ENCODE measurements at regions not wholly inside any gene's neighbourhood (a gene's known extent, or its start where the extent isn't known, plus 50 kb on each side); places are given as distances from the start of the nearest gene placed in this dataset.

DNA sequence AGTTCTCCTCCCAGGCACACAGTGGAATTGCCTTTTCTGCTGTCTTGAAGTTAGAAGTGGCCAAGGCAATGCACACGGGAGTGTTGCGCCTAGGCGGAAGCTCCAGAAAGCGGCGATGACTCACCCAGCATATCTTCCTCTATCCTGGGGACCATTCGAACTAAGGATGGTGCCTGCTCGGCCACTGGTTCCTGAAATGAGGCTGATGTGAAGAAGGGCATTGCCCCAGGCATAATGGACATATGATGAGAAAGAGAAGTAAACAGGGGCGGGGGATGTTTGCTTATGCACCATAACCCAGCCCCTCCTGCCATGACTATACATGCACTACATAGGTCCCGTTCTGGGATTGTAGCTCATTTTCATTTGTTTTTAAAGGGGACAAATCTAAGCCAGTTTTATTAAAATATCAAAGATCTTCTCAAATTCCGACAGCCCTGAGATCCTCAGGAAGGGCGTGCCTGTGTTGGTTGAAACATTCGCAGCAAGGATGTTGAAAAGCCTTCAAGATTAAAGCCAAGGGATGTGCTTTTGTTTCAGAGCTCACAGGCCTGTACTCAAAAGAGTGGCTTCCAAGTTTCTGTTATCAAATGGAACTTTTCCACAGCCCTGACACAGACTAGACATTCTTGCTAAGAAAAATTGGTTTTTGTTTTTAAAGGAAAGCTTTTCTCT, 218.5 kb downstream of the LY86 start:
- H3K4me3 ChIP-seq (ENCODE audit: low read depth, low read length) = no peak overlapping the region
- TF ChIP-seq, protein P1, sequence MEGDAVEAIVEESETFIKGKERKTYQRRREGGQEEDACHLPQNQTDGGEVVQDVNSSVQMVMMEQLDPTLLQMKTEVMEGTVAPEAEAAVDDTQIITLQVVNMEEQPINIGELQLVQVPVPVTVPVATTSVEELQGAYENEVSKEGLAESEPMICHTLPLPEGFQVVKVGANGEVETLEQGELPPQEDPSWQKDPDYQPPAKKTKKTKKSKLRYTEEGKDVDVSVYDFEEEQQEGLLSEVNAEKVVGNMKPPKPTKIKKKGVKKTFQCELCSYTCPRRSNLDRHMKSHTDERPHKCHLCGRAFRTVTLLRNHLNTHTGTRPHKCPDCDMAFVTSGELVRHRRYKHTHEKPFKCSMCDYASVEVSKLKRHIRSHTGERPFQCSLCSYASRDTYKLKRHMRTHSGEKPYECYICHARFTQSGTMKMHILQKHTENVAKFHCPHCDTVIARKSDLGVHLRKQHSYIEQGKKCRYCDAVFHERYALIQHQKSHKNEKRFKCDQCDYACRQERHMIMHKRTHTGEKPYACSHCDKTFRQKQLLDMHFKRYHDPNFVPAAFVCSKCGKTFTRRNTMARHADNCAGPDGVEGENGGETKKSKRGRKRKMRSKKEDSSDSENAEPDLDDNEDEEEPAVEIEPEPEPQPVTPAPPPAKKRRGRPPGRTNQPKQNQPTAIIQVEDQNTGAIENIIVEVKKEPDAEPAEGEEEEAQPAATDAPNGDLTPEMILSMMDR (IDR thresholded peaks at IDR 0.05; ENCODE audit: low read depth, low read length) = no peak

GRCh38 chr6:6808343-6808742, 219.8 kb downstream of the LY86 start:
- H3K4me3 ChIP-seq (ENCODE audit: low read depth, low read length) = no peak overlapping the region
- TF ChIP-seq, protein P1 (IDR thresholded peaks at IDR 0.05; ENCODE audit: low read depth, low read length) = no peak

- TF ChIP-seq, protein P1 (IDR thresholded peaks at IDR 0.05; ENCODE audit: low read depth, low read length) = no peak
Observed at GRCh38 chr6:6808915-6809314, 220.4 kb downstream of the LY86 start.

GRCh38 chr6:6810727-6811126, 222.2 kb downstream of the LY86 start:
- TF ChIP-seq, protein P1 (IDR thresholded peaks at IDR 0.05; ENCODE audit: low read depth, low read length) = no peak
- H3K4me3 ChIP-seq (ENCODE audit: low read depth, low read length) = peak overlapping the region; percentile 25

More at GRCh38 chr6:6808915-6809314, 220.4 kb downstream of the LY86 start:
- H3K4me3 ChIP-seq (ENCODE audit: low read depth, low read length) = no peak overlapping the region

- H3K4me3 ChIP-seq (ENCODE audit: low read depth, low read length) = peak overlapping the region; percentile 25
- TF ChIP-seq, protein P1 (IDR thresholded peaks at IDR 0.05; ENCODE audit: low read depth, low read length) = no peak
Observed at GRCh38 chr6:6811128-6812009, 222.8 kb downstream of the LY86 start.

DNA sequence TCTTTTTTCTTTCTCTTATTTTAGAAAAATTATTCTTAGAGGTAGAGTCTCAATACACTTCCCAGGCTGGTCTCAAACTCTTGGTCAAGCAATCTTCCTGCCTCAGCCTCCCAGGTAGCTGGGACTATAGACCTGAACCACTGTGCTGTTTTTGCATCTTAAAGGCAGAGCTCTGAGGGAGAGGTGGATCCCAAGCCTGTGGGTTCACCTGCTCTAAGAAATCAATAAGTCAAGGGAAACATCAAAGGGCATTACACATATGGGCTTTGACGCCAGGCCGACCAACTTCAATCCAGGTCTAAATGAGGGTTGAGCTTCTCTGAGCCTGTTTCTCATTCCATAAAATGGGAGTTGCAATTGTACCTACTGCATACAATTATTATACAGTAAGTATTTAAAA, 223.9 kb downstream of the LY86 start:
- TF ChIP-seq, protein P1 (IDR thresholded peaks at IDR 0.05; ENCODE audit: low read depth, low read length) = no peak
- no peak overlapping the region for H3K4me3 ChIP-seq (ENCODE audit: low read depth, low read length)

DNA sequence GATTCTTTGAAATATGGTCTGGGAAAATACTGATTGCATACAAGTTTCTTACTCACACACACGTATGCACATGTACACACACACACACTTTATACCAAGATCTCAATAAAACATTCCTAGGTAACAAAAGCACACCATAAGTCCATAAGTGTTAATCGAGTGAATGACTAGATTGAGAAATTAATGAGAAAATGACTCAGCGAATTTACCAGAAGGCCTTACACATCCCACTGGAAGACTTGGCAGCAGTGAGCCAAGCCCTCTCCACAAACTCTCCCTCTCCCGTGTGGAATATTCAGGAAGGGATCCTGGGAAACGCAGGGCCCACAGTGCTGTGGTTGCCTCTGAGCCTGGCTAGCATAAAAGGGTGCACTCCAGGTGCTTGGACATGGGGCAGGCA, 227.2 kb downstream of the LY86 start:
- TF ChIP-seq, protein P1 (IDR thresholded peaks at IDR 0.05; ENCODE audit: low read depth, low read length) = no peak

More for the DNA sequence above, 227.2 kb downstream of the LY86 start:
- H3K4me3 ChIP-seq (ENCODE audit: low read depth, low read length) = no peak overlapping the region

All from WI38 (cell line).